ENCODE measurements at regions not wholly inside any gene's neighbourhood (a gene's known extent, or its start where the extent isn't known, plus 50 kb on each side); places are given as distances from the start of the nearest gene placed in this dataset.
"Not testable (repeated sequence)": the region's sequence is repeated elsewhere in the genome, so short reads cannot be mapped to it uniquely, and the experiment has no call there.

DNA sequence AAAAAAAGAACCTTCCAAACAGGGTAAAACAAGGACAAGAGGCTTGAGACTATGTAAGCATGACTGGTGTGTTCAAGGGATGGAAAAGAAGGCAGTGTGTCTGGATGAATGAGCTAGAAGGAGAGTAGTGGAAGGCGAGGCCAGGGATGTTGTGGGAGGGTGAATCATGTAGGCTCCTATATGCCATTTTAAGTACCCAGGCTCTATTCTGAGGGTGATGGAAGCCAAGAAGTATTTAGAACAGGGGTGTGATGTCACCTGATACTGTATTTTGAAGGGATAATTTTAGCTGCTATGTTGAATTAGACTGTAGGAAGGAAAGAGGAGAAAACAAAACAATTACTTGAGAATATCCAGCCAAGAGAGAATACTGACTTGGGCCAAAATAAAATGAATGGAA is 524.7 kb upstream of the CRIM1 start:
- no peak for DNase-seq (ENCODE audit: low read depth)
- no peak overlapping the region for H3K4me3 ChIP-seq (ENCODE audit: low read depth, low read length)
- TF ChIP-seq, protein P1, sequence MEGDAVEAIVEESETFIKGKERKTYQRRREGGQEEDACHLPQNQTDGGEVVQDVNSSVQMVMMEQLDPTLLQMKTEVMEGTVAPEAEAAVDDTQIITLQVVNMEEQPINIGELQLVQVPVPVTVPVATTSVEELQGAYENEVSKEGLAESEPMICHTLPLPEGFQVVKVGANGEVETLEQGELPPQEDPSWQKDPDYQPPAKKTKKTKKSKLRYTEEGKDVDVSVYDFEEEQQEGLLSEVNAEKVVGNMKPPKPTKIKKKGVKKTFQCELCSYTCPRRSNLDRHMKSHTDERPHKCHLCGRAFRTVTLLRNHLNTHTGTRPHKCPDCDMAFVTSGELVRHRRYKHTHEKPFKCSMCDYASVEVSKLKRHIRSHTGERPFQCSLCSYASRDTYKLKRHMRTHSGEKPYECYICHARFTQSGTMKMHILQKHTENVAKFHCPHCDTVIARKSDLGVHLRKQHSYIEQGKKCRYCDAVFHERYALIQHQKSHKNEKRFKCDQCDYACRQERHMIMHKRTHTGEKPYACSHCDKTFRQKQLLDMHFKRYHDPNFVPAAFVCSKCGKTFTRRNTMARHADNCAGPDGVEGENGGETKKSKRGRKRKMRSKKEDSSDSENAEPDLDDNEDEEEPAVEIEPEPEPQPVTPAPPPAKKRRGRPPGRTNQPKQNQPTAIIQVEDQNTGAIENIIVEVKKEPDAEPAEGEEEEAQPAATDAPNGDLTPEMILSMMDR (IDR thresholded peaks at IDR 0.05; ENCODE audit: low read depth, low read length): no peak
- TF ChIP-seq MYC (IDR thresholded peaks at IDR 0.05; ENCODE audit: low read depth, low read length) (no peak), POLR2A (IDR thresholded peaks at IDR 0.05; ENCODE audit: extremely low read depth, insufficient read length) (no peak)
- TF ChIP-seq, protein P2, sequence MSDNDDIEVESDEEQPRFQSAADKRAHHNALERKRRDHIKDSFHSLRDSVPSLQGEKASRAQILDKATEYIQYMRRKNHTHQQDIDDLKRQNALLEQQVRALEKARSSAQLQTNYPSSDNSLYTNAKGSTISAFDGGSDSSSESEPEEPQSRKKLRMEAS (IDR thresholded peaks at IDR 0.05; ENCODE audit: low read depth, low read length): no peak

- H3K4me3 ChIP-seq (ENCODE audit: low read depth, low read length): no peak overlapping the region
- DNase-seq (ENCODE audit: low read depth): no peak
- TF ChIP-seq POLR2A (IDR thresholded peaks at IDR 0.05; ENCODE audit: extremely low read depth, insufficient read length) (no peak), MYC (IDR thresholded peaks at IDR 0.05; ENCODE audit: low read depth, low read length) (no peak)
- TF ChIP-seq, protein P1 (IDR thresholded peaks at IDR 0.05; ENCODE audit: low read depth, low read length): no peak
- TF ChIP-seq, protein P2 (IDR thresholded peaks at IDR 0.05; ENCODE audit: low read depth, low read length): no peak
These were observed 528.5 kb upstream of the CRIM1 start for GRCh38 chr2:35827086-35827485.

- no peak overlapping the region for H3K4me3 ChIP-seq (ENCODE audit: low read depth, low read length)
- no peak for DNase-seq (ENCODE audit: low read depth)
- TF ChIP-seq, protein P1 (IDR thresholded peaks at IDR 0.05; ENCODE audit: low read depth, low read length): no peak
- TF ChIP-seq, protein P2 (IDR thresholded peaks at IDR 0.05; ENCODE audit: low read depth, low read length): no peak
- TF ChIP-seq MYC (IDR thresholded peaks at IDR 0.05; ENCODE audit: low read depth, low read length): no peak
- no peak for TF ChIP-seq POLR2A (IDR thresholded peaks at IDR 0.05; ENCODE audit: extremely low read depth, insufficient read length)
These were observed 532.9 kb upstream of the CRIM1 start for GRCh38 chr2:35822716-35823115.

DNA sequence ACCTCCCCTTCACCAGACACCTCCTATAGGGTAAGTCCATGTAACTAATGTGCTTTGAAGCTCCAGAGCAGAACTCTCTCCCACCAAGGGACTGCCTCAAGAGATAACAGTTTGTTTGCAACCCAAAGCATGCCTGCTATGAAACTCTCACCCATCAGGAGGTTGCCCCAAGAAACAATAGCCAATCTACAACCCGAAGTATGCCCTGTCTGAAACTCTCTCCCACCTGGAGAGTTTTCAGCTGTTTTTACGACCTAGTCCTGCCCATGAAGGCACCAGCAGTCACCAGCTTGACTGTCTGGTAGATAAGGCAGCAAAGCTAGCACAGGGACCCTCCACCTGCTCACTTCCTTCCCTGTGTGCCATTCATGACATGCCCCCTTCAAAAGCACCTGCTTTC is 533.9 kb upstream of the CRIM1 start:
- H3K4me3 ChIP-seq (ENCODE audit: low read depth, low read length): no peak overlapping the region
- no peak for DNase-seq (ENCODE audit: low read depth)
- TF ChIP-seq, protein P2 (IDR thresholded peaks at IDR 0.05; ENCODE audit: low read depth, low read length): no peak
- TF ChIP-seq MYC (IDR thresholded peaks at IDR 0.05; ENCODE audit: low read depth, low read length) (no peak), POLR2A (IDR thresholded peaks at IDR 0.05; ENCODE audit: extremely low read depth, insufficient read length) (no peak)
- TF ChIP-seq, protein P1 (IDR thresholded peaks at IDR 0.05; ENCODE audit: low read depth, low read length): no peak

GRCh38 chr2:35820391-35820790 is 535.2 kb upstream of the CRIM1 start:
- DNase-seq (ENCODE audit: low read depth): no peak
- TF ChIP-seq, protein P1 (IDR thresholded peaks at IDR 0.05; ENCODE audit: low read depth, low read length): no peak
- TF ChIP-seq POLR2A (IDR thresholded peaks at IDR 0.05; ENCODE audit: extremely low read depth, insufficient read length) (no peak), MYC (IDR thresholded peaks at IDR 0.05; ENCODE audit: low read depth, low read length) (no peak)
- TF ChIP-seq, protein P2 (IDR thresholded peaks at IDR 0.05; ENCODE audit: low read depth, low read length): no peak

GRCh38 chr2:35819033-35819432 is 536.5 kb upstream of the CRIM1 start:
- H3K4me3 ChIP-seq (ENCODE audit: low read depth, low read length): no peak overlapping the region
- DNase-seq (ENCODE audit: low read depth): no peak
- TF ChIP-seq, protein P2 (IDR thresholded peaks at IDR 0.05; ENCODE audit: low read depth, low read length): no peak
- TF ChIP-seq POLR2A (IDR thresholded peaks at IDR 0.05; ENCODE audit: extremely low read depth, insufficient read length) (no peak), MYC (IDR thresholded peaks at IDR 0.05; ENCODE audit: low read depth, low read length) (no peak)
- TF ChIP-seq, protein P1 (IDR thresholded peaks at IDR 0.05; ENCODE audit: low read depth, low read length): no peak

More at GRCh38 chr2:35820391-35820790, 535.2 kb upstream of the CRIM1 start:
- H3K4me3 ChIP-seq (ENCODE audit: low read depth, low read length): no peak overlapping the region

DNA sequence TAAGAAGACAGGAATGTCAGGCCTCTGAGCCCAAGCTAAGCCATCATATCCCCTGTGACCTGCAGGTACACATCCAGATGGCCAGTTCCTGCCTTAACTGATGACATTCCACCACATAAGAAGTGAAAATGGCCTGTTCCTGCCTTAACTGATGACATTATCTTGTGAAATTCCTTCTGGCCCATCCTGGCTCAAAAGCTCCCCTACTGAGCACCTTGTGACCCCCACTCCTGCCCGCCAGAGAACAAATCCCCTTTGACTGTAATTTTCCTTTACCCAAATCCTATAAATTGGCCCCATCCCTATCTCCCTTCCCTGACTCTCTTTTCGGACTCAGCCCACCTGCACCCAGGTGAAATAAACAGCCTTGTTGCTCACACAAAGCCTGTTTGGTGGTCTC is 537.2 kb upstream of the CRIM1 start:
- not testable (repeated sequence) for DNase-seq (ENCODE audit: low read depth); H3K4me3 ChIP-seq (ENCODE audit: low read depth, low read length)

DNA sequence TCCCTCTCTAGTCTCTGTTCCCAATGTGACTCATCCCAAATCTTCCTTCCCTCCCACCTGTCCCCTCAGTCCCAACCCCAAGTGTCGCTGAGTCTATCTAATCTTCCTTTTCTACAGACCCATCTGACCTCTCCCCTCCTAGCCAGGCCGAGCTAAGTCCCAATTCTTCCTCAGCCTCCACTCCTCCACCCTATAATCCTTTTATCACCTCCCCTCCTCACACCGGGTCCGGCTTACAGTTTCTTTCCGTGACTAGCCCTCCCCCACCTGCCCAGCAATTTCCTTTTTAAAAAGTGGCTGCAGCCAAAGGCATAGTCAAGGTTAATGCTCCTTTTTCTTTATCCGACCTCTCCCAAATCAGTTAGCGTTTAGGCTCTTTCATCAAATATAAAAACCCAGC is 541.0 kb upstream of the CRIM1 start:
- not testable (repeated sequence) for DNase-seq (ENCODE audit: low read depth); H3K4me3 ChIP-seq (ENCODE audit: low read depth, low read length)
